GM23248 (cell line): ENCODE measurements at regions not wholly inside any gene's neighbourhood (a gene's known extent, or its start where the extent isn't known, plus 50 kb on each side); places are given as distances from the start of the nearest gene placed in this dataset.

Experiments
- DNase-seq: peaks from one replicate; pipeline ENCODE4 v3.0.0-alpha.2; 2015
- H2AFZ ChIP-seq: fragments of 200-600 bp; sonication (generic); 2 replicates; pipeline ENCODE4 v1.6.1; 2016; ENCODE audit warnings: antibody characterized with exemption
- H3F3A ChIP-seq: fragments of 200-600 bp; sonication (generic); 2 replicates; pipeline ENCODE4 v1.6.1; 2016; ENCODE audit warnings: mild to moderate bottlenecking, antibody characterized with exemption, mixed run types; ENCODE audit not compliant: insufficient read depth
- H3K27ac ChIP-seq: fragments of 200-600 bp; sonication (generic); 2 replicates; pipeline ENCODE4 v1.5.1; 2016; ENCODE audit warnings: mild to moderate bottlenecking
- H3K27me3 ChIP-seq: fragments of 200-600 bp; sonication (generic); replicated peaks from 2 replicates; pipeline ENCODE4 v1.6.1; 2016; ENCODE audit warnings: mild to moderate bottlenecking; ENCODE audit not compliant: insufficient read depth
- H3K36me3 ChIP-seq: fragments of 200-600 bp; sonication (generic); 2 replicates; pipeline ENCODE4 v1.6.1; 2016; ENCODE audit warnings: low read depth, mild to moderate bottlenecking
- H3K4me1 ChIP-seq: fragments of 200-600 bp; sonication (generic); 2 replicates; pipeline ENCODE4 v1.6.1; 2016; ENCODE audit warnings: mild to moderate bottlenecking; ENCODE audit not compliant: insufficient read depth
- H3K4me2 ChIP-seq: fragments of 200-600 bp; sonication (generic); one replicate; pipeline ENCODE4 v1.6.1; 2016; ENCODE audit warnings: mild to moderate bottlenecking; ENCODE audit not compliant: unreplicated experiment
- H3K4me3 ChIP-seq: fragments of 200-600 bp; sonication (generic); 2 replicates; pipeline ENCODE4 v1.5.1; 2016; ENCODE audit warnings: mild to moderate bottlenecking
- H3K79me2 ChIP-seq: fragments of 200-600 bp; sonication (generic); 2 replicates; pipeline ENCODE4 v1.6.1; 2016; ENCODE audit warnings: mild to moderate bottlenecking; ENCODE audit not compliant: insufficient read depth
- H3K9ac ChIP-seq: fragments of 200-600 bp; sonication (generic); 2 replicates; pipeline ENCODE4 v1.6.1; 2016; ENCODE audit warnings: mild to moderate bottlenecking
- H3K9me2 ChIP-seq: fragments of 200-600 bp; sonication (generic); 2 replicates; pipeline ENCODE4 v1.6.1; 2016; ENCODE audit warnings: mixed run types, mild to moderate bottlenecking, moderate library complexity; ENCODE audit not compliant: insufficient read depth
- H3K9me3 ChIP-seq: fragments of 200-600 bp; sonication (generic); one replicate; pipeline ENCODE4 v1.6.1; 2017; ENCODE audit warnings: low read depth
- H4K20me1 ChIP-seq: fragments of 200-600 bp; sonication (generic); 2 replicates; pipeline ENCODE4 v1.6.0; 2016; ENCODE audit not compliant: insufficient read depth
- EZH2 ChIP-seq: fragments of 200-600 bp; sonication (generic); IDR thresholded peaks from 2 replicates; pipeline ENCODE4 v1.6.1; 2018; ENCODE audit warnings: antibody characterized with exemption, mild to moderate bottlenecking; ENCODE audit not compliant: insufficient read depth, poor library complexity, severe bottlenecking
- EZH2phosphoT487 ChIP-seq: fragments of 200-600 bp; sonication (generic); IDR thresholded peaks from 2 replicates; pipeline ENCODE4 v1.6.1; 2018; ENCODE audit warnings: antibody characterized with exemption, moderate library complexity, mild to moderate bottlenecking, low read depth; ENCODE audit not compliant: insufficient read depth
- WGBS, 2 experiments: methylation state at CpG; one replicate each; pipeline ENCODE4 v1.1.6; 2015 to 2017; ENCODE audit warnings: low lambda C conversion rate in 2 of 2, low coverage in 1 of 2; ENCODE audit errors: missing lambda C conversion rate in 2 of 2; 5-methylcytosine and 5-hydroxymethylcytosine counted together
- in situ Hi-C: fragments of 300-500 bp; cut with MboI; formaldehyde crosslinking; loops from 2 replicates; pipeline ENCODE4 v1.15.0; 2020

GRCh38 chr3:22745321-22745720, 457.8 kb upstream of the UBE2E2 start:
- no peak for DNase-seq
- no peak for TF ChIP-seq EZH2phosphoT487
- TF ChIP-seq EZH2, result no peak
- no peaks in the 10 kb centered on the region for H3K27me3 ChIP-seq
- H4K20me1 ChIP-seq, result no peaks in the 10 kb centered on the region
- H3K9ac ChIP-seq, result no peak overlapping the region
- H2AFZ ChIP-seq, result no peak overlapping the region
- no peaks in the 10 kb centered on the region for H3K4me1 ChIP-seq
- no peaks in the 10 kb centered on the region for H3K36me3 ChIP-seq
- H3K79me2 ChIP-seq, result no peaks in the 10 kb centered on the region
- in situ Hi-C loops, result no loop called here
- H3K9me3 ChIP-seq, result no peaks in the 10 kb centered on the region
- no peaks in the 10 kb centered on the region for H3K9me2 ChIP-seq
- H3K4me2 ChIP-seq, result no peak overlapping the region
- H3K27ac ChIP-seq, result no peak overlapping the region
- H3K4me3 ChIP-seq, result no peak overlapping the region
- H3F3A ChIP-seq, result no peaks in the 10 kb centered on the region

DNA sequence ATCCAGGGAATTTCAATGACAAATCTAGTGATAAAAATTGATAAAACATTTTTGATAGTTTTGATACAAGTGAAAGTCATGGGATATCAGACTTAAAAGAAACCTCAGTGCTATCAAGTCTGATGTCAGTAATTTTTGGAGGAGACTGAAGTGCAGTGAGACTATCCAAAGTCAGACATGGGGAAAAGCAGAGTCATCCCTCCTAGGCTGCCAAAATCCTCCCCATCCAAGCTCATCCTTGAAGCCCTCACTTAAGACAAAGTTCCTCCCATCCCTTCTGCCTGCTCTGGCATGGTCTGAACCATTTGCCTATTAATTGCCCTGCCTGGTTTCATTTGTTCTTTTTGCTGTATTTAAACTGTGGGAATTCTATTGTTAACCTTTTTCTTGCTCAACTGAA, 456.9 kb upstream of the UBE2E2 start:
- Histone ChIP-seq H3K4me3 (no peak overlapping the region), H3F3A (no peaks in the 10 kb centered on the region), H3K4me2 (no peak overlapping the region), H3K9ac (no peak overlapping the region), H3K27ac (no peak overlapping the region), H3K9me2 (no peaks in the 10 kb centered on the region), H3K4me1 (no peaks in the 10 kb centered on the region), H2AFZ (no peak overlapping the region), H4K20me1 (no peaks in the 10 kb centered on the region), H3K79me2 (no peaks in the 10 kb centered on the region), H3K36me3 (no peaks in the 10 kb centered on the region), H3K27me3 (no peaks in the 10 kb centered on the region), H3K9me3 (no peaks in the 10 kb centered on the region)
- DNase-seq, result no peak
- in situ Hi-C loops, result no loop called here
- TF ChIP-seq EZH2phosphoT487 (no peak), EZH2 (no peak)

- 31 to 38% methylated on average over 3 of the region's 3 CpGs for WGBS, 2 experiments
- H3K9me3 ChIP-seq, result no peaks in the 10 kb centered on the region
- DNase-seq, result no peak
- H3K27me3 ChIP-seq, result no peaks in the 10 kb centered on the region
- no peaks in the 10 kb centered on the region for H3F3A ChIP-seq
- no peaks in the 10 kb centered on the region for H3K9me2 ChIP-seq
- H3K27ac ChIP-seq, result no peak overlapping the region
- H3K36me3 ChIP-seq, result no peaks in the 10 kb centered on the region
- no peak overlapping the region for H3K4me3 ChIP-seq
- H3K4me2 ChIP-seq, result no peak overlapping the region
- in situ Hi-C loops, result no loop called here
- H3K4me1 ChIP-seq, result no peaks in the 10 kb centered on the region
- no peaks in the 10 kb centered on the region for H3K79me2 ChIP-seq
- H4K20me1 ChIP-seq, result no peaks in the 10 kb centered on the region
- H3K9ac ChIP-seq, result no peak overlapping the region
- no peak for TF ChIP-seq EZH2
- no peak for TF ChIP-seq EZH2phosphoT487
- no peak overlapping the region for H2AFZ ChIP-seq
Observed at GRCh38 chr3:22748453-22749045, 454.6 kb upstream of the UBE2E2 start.

DNA sequence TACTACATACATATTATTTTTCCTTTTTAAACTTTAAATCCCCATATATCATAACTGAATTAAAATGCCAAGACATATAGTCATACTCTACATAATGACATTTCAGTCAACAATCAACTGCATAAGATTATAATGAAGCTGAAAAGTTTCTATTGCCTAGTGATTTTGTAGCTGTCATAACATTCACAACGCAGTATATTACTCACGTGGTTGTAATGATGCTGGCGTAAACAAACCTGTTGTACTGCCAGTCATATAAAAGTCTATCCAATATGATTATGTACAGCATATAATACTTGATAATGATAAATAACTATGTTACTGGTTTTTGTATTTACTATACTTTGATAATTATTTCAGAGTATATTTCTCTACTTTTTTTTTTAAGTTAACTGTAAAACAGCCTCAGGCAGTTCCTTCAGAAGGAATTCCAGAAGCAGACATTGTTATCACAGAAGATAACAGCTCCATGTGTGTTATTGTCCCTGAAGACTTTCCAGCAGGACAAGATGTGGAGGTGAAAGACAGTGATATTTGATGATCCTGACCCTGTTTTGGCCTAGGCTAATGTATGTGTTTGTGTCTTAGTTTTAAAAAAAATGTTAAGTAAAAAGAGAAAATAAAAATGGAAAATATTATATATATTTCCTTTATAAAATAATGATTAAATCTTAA, 443.4 kb upstream of the UBE2E2 start:
- H2AFZ ChIP-seq, result no peak overlapping the region
- H3K27me3 ChIP-seq, result no peaks in the 10 kb centered on the region
- H4K20me1 ChIP-seq, result no peaks in the 10 kb centered on the region
- no peaks in the 10 kb centered on the region for H3K4me1 ChIP-seq
- no peaks in the 10 kb centered on the region for H3K79me2 ChIP-seq
- no peak for DNase-seq
- no peak overlapping the region for H3K9ac ChIP-seq
- no peak overlapping the region for H3K4me3 ChIP-seq
- in situ Hi-C loops, result no loop called here
- no peaks in the 10 kb centered on the region for H3K36me3 ChIP-seq
- H3F3A ChIP-seq, result no peaks in the 10 kb centered on the region
- no peak overlapping the region for H3K4me2 ChIP-seq
- no peak overlapping the region for H3K27ac ChIP-seq
- 47 to 51% methylated on average over 3 of the region's 3 CpGs for WGBS, 2 experiments
- no peaks in the 10 kb centered on the region for H3K9me2 ChIP-seq
- no peaks in the 10 kb centered on the region for H3K9me3 ChIP-seq
- TF ChIP-seq EZH2phosphoT487, result no peak
- no peak for TF ChIP-seq EZH2

DNA sequence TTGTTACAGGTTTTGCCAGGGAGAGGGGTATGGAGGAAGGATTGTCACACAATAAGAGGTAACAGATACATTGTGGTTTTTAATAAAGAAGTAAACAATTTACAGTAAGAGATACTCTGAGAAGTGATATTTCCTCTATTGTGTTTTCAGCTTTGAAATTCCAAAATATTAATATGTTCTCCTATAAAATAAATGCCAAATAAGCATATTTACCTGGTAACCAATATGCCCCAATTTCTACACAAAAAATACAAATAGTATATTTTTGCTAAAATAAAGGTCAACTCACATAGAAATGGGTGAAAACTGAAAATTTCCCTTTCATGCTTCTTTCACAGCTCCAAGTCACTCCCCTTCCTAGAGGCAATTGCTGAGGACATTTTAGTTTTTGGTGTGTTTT, 437.4 kb upstream of the UBE2E2 start:
- Histone ChIP-seq H3K4me3 (no peak overlapping the region), H4K20me1 (no peaks in the 10 kb centered on the region; the same call in 1 of the 2 replicates), H3K9me3 (no peaks in the 10 kb centered on the region), H3F3A (no peaks in the 10 kb centered on the region), H3K36me3 (no peaks in the 10 kb centered on the region), H3K27ac (no peak overlapping the region), H3K79me2 (no peaks in the 10 kb centered on the region), H3K4me1 (no peaks in the 10 kb centered on the region), H3K9ac (no peak overlapping the region), H3K4me2 (no peak overlapping the region), H2AFZ (no peak overlapping the region), H3K9me2 (no peaks in the 10 kb centered on the region), H3K27me3 (no peaks in the 10 kb centered on the region)
- in situ Hi-C loops, result no loop called here
- no peak for TF ChIP-seq EZH2phosphoT487
- TF ChIP-seq EZH2, result no peak
- no peak for DNase-seq
